ENCODE measurements at regions not wholly inside any gene's neighbourhood (a gene's known extent, or its start where the extent isn't known, plus 50 kb on each side); places are given as distances from the start of the nearest gene placed in this dataset.
A peak's percentile ranks its signal among the peaks of the same experiment; 100 is the strongest.

DNA sequence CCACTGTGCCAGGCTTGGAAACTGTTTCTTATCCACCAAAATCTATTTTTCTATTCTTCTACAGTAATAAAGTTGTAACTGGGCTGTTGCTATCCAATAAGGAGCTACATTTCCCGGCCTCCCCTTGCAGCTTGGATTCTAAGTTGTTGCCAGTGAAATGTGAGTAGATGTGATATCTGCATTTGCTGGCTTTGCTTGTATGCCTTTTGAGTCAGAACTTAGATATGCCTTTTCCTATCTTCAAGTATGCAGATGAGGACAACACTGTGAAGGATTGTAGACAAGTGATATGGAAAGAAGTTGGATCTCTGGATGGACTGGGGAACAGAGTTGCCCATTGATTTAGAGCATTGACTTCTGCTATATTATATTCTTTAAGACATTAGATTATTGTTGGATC lies 236.9 kb downstream of the REEP3 start:
- DNase-seq (ENCODE audit: low spot score): no peak
- no peak overlapping the region for H3K4me3 ChIP-seq
- no peak overlapping the region for H3K27ac ChIP-seq
- TF ChIP-seq, protein P1, sequence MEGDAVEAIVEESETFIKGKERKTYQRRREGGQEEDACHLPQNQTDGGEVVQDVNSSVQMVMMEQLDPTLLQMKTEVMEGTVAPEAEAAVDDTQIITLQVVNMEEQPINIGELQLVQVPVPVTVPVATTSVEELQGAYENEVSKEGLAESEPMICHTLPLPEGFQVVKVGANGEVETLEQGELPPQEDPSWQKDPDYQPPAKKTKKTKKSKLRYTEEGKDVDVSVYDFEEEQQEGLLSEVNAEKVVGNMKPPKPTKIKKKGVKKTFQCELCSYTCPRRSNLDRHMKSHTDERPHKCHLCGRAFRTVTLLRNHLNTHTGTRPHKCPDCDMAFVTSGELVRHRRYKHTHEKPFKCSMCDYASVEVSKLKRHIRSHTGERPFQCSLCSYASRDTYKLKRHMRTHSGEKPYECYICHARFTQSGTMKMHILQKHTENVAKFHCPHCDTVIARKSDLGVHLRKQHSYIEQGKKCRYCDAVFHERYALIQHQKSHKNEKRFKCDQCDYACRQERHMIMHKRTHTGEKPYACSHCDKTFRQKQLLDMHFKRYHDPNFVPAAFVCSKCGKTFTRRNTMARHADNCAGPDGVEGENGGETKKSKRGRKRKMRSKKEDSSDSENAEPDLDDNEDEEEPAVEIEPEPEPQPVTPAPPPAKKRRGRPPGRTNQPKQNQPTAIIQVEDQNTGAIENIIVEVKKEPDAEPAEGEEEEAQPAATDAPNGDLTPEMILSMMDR (IDR thresholded peaks at IDR 0.05): no peak

DNA sequence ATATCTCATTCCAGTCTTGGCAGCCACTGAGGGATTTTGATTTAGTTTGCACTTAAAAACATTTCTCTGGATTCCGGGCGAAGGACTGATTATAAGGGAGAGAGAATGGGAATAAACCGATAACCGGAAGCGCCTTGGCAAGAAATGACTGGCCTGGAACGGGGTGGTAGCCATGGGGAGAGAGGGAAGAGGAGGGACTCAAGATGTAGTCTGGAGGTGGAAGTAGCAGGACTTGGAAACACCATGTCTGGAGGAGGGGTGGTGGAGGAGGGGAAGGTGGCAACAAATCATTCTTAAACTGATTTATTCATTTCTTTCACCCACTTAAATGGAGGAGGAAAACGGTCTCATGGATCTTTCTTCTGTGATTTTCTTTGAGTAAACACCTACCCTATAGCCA lies 238.1 kb downstream of the REEP3 start:
- peak overlapping the region in 1 of 2 donors; percentile 59 for H3K27ac ChIP-seq
- TF ChIP-seq, protein P1 (IDR thresholded peaks at IDR 0.05): no peak
- no peak for DNase-seq (ENCODE audit: low spot score)

DNA sequence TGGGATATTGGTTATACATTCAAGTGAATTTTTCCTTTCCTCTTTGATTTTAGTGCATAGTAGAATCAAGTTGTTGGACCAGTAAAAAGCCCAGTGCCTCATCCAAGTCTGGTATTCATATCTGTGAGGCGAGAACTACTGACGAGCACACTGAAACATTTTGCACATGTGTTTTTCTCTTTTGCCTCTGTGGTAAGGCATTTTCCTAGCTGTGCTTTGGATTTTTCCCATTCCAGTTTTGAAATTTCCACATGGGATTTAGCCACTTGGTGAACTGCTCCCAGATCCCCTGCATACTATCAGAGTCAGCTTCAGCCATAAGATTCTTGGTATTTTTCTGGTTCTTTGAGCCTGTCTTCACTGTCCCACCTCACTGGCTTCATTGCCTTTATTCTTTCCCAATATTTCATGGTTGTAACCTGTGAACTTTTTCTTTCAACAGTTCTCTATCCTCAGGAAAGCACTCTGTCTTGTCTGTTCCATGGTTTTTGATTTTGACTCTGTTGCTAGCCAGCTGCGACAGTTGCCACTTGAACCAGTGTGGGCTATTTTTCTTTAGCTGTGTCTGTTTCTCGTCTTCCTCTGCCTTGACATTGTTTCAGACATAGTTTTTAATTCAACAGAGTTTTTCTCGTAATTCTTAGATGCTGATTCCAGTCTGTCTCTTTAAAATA lies 239.0 kb downstream of the REEP3 start:
- peak overlapping the region in 1 of 2 donors; percentile 59 for H3K27ac ChIP-seq
- DNase-seq (ENCODE audit: low spot score): no peak
- TF ChIP-seq, protein P1 (IDR thresholded peaks at IDR 0.05): no peak
- H3K4me3 ChIP-seq: no peak overlapping the region

More for the DNA sequence above, 238.1 kb downstream of the REEP3 start:
- no peak overlapping the region for H3K4me3 ChIP-seq

DNA sequence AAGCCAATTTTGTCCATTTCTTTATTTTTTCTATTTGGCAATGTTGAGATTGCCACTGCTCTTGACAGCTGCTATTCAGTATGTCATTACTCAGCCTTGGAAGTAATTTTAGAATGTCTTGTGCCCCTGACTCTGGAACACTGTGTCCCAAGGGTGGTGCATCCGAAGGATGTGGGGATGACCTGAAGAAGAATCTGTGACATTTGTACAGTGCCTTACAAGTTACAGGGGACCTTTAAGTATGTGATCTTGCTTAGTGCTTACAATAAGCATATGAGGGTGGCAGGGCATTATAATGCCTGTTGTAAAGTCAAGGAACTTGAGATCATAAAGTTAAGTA lies 239.5 kb downstream of the REEP3 start:
- Histone ChIP-seq H3K4me3 (no peak overlapping the region), H3K27ac (peak overlapping the region in 1 of 2 donors; percentile 23)
- TF ChIP-seq, protein P1 (IDR thresholded peaks at IDR 0.05): no peak
- DNase-seq (ENCODE audit: low spot score): no peak

DNA sequence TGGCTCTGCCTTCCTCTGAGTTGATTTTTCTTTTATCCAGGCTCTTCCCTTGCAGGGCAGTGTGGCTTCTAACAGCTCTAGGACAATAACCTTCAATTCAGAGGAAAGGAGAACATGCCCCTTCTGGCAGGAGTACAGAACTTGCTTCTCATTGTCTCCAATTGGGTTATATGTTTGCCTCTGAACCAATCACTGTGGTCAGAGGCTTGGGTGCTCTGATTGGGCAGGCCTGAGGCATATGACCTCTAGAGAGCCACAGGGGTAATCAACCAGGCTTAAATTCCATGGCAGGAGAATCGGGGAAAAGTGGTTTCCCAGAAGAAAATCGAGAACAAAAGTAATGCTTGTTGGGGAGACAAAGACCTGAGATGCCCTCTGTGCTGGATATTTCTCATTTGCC lies 240.0 kb downstream of the REEP3 start:
- peak overlapping the region in 1 of 2 donors; percentile 23 for H3K27ac ChIP-seq
- TF ChIP-seq, protein P1 (IDR thresholded peaks at IDR 0.05): no peak
- no peak overlapping the region for H3K4me3 ChIP-seq
- DNase-seq (ENCODE audit: low spot score): no peak

DNA sequence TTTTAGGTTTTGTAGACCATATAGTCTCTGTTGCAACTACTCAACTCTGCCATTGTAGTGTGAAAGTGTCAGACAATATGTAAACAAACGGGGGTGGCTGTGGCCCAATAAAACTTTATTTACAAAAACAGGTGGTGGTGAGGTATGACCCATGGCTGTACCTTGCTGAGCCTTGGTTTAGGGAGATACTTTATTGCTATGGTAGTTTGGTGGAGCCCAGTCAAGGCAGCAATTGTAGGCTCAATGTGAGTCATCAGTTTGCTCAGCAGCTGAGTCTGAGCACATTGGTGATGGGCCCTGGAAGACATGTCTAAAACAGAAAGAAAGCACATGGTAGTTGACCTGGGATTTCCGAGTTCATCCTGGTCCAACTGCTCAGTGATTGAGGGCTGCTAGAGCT lies 242.5 kb downstream of the REEP3 start:
- Histone ChIP-seq H3K4me3 (no peak overlapping the region), H3K27ac (no peak overlapping the region)
- TF ChIP-seq, protein P1 (IDR thresholded peaks at IDR 0.05): no peak
- no peak for DNase-seq (ENCODE audit: low spot score)

DNA sequence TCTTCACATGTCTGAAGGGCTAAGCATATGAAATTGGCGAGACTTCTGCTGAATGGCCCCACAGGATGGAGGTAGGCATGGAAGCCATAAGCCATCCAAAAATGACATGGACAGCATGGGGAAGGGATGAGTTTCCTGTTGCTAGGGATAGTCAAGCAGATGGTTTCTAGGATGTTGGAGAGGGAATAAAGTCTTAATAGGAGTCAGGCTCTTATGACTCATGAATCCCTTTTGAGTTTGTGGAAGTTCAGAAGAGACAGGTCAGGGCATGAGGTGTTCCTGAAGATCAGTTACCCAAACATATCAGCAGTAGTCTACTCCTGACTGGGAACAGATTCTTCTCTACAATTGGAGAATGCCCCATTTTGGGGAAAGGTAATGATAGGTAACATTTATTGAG lies 243.9 kb downstream of the REEP3 start:
- TF ChIP-seq, protein P1 (IDR thresholded peaks at IDR 0.05): no peak

More for the DNA sequence above, 243.9 kb downstream of the REEP3 start:
- DNase-seq (ENCODE audit: low spot score): no peak
- no peak overlapping the region for H3K4me3 ChIP-seq
- no peak overlapping the region for H3K27ac ChIP-seq

Measured in coronary artery (tissue), 2 donors.